ENCODE measurements at regions not wholly inside any gene's neighbourhood (a gene's known extent, or its start where the extent isn't known, plus 50 kb on each side); places are given as distances from the start of the nearest gene placed in this dataset.

DNA sequence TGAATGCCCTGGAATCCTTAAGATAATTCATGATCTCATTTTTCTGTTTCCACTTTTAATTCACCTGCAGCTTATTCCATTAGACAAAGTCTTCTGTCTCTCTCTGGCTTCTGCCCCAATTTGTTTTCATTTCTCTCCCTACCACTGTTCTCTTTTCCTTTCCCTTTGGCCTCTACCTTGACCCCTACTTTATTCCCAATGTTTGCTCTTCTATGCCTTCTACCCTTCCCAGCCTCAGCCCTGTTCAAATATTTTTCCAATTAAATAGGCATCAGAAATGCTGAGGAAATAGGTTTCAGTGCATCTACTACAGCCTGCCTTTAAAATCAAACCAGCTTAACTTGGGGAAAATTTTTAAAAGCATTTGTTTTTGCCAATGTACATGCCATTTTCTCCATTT lies 443.7 kb upstream of the CWC22 start:
- TF ChIP-seq, protein P1, sequence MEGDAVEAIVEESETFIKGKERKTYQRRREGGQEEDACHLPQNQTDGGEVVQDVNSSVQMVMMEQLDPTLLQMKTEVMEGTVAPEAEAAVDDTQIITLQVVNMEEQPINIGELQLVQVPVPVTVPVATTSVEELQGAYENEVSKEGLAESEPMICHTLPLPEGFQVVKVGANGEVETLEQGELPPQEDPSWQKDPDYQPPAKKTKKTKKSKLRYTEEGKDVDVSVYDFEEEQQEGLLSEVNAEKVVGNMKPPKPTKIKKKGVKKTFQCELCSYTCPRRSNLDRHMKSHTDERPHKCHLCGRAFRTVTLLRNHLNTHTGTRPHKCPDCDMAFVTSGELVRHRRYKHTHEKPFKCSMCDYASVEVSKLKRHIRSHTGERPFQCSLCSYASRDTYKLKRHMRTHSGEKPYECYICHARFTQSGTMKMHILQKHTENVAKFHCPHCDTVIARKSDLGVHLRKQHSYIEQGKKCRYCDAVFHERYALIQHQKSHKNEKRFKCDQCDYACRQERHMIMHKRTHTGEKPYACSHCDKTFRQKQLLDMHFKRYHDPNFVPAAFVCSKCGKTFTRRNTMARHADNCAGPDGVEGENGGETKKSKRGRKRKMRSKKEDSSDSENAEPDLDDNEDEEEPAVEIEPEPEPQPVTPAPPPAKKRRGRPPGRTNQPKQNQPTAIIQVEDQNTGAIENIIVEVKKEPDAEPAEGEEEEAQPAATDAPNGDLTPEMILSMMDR (IDR thresholded peaks at IDR 0.05; ENCODE audit: insufficient read depth, low read length, missing control alignments): no peak
- no peak for DNase-seq (ENCODE audit: low read depth, low spot score)
- ChIA-PET POLR2A (no interaction called here), CTCF (no interaction called here)
- H3K4me3 ChIP-seq (ENCODE audit: low read depth, low read length): no peak overlapping the region

DNA sequence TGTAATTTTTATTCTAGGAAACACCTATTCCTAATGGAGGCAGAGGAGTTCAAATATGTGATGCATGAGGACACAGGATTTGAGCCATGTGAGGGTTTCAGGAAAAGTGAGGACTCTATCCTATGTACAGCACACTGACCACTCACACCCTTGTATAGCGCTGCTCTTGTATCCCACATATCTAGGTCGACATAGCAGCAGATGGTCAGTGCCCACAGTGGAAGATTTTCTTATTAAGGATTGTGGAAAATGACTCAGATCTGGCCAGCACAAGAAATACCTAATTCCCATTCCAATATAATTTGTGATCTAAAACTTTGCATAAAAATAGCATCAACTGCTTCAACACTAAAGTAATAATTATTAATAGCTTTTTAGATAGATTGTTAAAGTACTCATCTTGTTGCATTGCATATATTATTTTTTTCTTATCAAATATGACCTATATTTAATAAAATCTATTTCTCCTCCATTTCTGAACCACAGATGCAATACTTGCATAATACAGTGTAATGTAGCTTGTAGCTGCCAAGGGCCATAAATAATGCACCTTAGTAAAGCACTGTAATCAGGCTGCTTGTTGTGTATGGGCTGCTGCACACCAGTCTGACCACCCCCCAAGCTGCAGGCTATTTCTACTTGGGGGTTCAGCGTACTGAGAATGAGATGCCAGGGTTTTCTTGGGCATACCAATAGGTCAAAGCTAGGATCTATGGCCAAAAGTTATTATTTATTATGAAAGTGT lies 442.2 kb upstream of the CWC22 start:
- no peak for DNase-seq (ENCODE audit: low read depth, low spot score)
- CTCF ChIA-PET: no interaction called here
- H3K4me3 ChIP-seq (ENCODE audit: low read depth, low read length): no peak overlapping the region
- TF ChIP-seq, protein P1 (IDR thresholded peaks at IDR 0.05; ENCODE audit: insufficient read depth, low read length, missing control alignments): no peak
- POLR2A ChIA-PET: no interaction called here

DNA sequence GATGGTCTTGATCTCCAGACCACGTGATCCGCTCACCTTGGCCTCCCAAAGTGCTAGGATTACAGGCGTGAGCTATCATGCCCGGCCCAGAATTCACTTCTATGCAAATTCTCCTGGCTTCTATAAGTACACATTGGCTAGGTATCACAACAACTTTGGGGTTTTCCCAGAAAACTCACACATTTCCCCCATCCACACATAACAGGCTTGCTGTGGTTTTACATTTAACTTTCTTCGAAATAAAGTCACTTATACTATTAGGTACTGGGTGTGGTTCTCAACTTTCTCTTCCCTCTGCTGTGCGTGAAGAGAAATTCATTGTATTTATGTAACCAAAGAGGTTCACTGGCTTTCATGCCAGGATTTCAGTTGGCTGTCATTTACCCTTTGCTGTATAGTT lies 439.4 kb upstream of the CWC22 start:
- TF ChIP-seq, protein P1 (IDR thresholded peaks at IDR 0.05; ENCODE audit: insufficient read depth, low read length, missing control alignments): no peak
- CTCF ChIA-PET: no interaction called here
- DNase-seq (ENCODE audit: low read depth, low spot score): no peak
- H3K4me3 ChIP-seq (ENCODE audit: low read depth, low read length): no peak overlapping the region
- POLR2A ChIA-PET: no interaction called here

DNA sequence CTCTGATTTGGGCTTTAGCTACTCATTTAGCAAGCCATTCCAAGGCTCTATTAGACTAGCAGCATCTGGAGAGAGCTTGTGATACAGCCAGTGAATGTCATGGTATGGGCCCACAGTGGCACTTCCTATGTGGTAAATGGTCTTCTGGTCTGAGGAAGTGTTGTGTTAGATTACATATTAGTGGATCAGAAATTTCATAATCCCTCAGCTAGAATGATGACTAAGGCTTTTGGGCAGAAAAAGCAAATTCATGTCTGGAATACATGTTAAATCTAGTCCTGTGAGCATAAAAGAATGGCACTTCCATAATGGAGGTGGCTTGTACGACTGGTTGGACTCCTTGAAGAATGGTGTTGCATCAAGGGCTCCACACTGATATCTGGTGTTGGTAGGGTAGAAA lies 436.8 kb upstream of the CWC22 start:
- TF ChIP-seq, protein P1 (IDR thresholded peaks at IDR 0.05; ENCODE audit: insufficient read depth, low read length, missing control alignments): no peak
- no peak for DNase-seq (ENCODE audit: low read depth, low spot score)
- H3K4me3 ChIP-seq (ENCODE audit: low read depth, low read length): no peak overlapping the region
- CTCF ChIA-PET: no interaction called here
- POLR2A ChIA-PET: no interaction called here

DNA sequence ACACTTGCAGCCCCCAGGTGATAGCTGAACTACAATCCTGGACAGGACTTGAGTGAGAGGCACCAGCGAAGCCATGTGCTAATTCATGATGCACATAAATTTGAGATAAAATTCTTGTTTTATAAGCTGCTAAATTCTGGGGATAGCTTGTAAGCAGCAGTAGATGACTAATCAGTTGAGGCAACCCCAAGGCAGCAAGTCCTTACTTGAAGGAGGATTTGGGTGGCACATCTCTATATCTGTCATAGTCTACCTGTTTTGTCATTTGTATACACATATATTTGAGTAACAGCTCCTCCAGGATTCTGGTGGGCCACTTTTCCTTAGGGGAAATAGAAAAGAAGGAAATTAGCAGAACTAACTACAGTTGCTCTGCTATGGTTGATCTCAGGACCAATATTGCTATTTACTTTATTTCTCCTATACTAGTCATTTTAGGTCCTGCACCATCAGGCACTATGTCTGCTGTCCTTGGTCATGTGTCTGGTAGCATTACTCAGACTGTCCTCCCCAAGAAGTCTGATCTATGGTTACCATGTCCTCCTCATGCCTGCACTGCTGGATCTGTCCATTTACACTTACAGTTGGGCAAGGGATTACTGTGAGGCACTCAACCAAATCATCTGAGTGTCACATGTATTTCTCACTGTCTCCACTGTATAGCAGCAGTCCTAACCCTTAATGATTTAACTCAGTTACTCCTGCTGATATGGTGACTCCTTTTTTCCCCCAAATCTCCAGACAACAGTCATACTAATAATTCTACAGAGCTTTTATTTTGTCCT lies 436.0 kb upstream of the CWC22 start:
- ChIA-PET CTCF (no interaction called here), POLR2A (no interaction called here)
- TF ChIP-seq, protein P1 (IDR thresholded peaks at IDR 0.05; ENCODE audit: insufficient read depth, low read length, missing control alignments): no peak
- H3K4me3 ChIP-seq (ENCODE audit: low read depth, low read length): no peak overlapping the region
- no peak for DNase-seq (ENCODE audit: low read depth, low spot score)

DNA sequence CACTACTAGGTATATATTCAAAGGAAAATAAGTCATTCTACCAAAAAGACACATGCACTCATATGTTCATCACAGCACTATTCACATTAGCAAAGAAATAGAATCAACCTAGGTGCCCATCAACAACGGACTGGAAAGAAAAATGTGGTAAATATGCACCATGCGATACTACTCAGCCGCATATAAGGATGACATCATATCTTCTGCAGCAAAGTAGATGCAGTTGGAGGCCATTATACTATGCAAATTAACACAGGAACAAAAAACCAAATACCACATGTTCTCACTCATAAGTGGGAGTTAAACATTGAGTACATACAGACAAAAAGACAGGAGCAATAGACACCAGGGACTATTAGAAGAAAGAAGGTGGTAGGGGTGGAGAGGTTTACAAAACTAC lies 412.1 kb upstream of the CWC22 start:
- CTCF ChIA-PET: no interaction called here
- no peak for DNase-seq (ENCODE audit: low read depth, low spot score)
- no peak overlapping the region for H3K4me3 ChIP-seq (ENCODE audit: low read depth, low read length)
- TF ChIP-seq, protein P1 (IDR thresholded peaks at IDR 0.05; ENCODE audit: insufficient read depth, low read length, missing control alignments): no peak
- POLR2A ChIA-PET: no interaction called here
